ENCODE measurements at regions not wholly inside any gene's neighbourhood (a gene's known extent, or its start where the extent isn't known, plus 50 kb on each side); places are given as distances from the start of the nearest gene placed in this dataset.

GRCh38 chr13:91017669-91018053, 329.8 kb upstream of the MIR17HG start:
- Mint-ChIP-seq H3K27me3 (ENCODE audit: insufficient read depth, low read depth, poor library complexity) (peaks cover 1% of the 10 kb centered on the region), H3K27ac (peak overlapping the region; percentile 65; the same call in 1 of the 2 replicates), H3K4me1 (peaks cover under 1% of the 10 kb centered on the region; the same call in 1 of the 3 replicates), H3K36me3 (ENCODE audit: low read depth) (no peaks in the 10 kb centered on the region), H3K9me3 (no peaks in the 10 kb centered on the region), H3K4me3 (no peak overlapping the region)
- no peak overlapping the region for H3K27ac ChIP-seq (ENCODE audit: low read depth)
- no peak overlapping the region for H3K4me2 ChIP-seq
- TF ChIP-seq JUNB (IDR thresholded peaks at IDR 0.05; ENCODE audit: unreplicated experiment) (no peak), ZNF114 (CRISPR knock-in tag; IDR thresholded peaks at IDR 0.05) (no peak), NANOG (IDR thresholded peaks at IDR 0.05; ENCODE audit: borderline replicate concordance) (no peak), ETS1 (IDR thresholded peaks at IDR 0.05) (no peak), CREB1 (CRISPR knock-in tag; IDR thresholded peaks at IDR 0.05; ENCODE audit: low read depth) (no peak)
- TF ChIP-seq, protein P1, sequence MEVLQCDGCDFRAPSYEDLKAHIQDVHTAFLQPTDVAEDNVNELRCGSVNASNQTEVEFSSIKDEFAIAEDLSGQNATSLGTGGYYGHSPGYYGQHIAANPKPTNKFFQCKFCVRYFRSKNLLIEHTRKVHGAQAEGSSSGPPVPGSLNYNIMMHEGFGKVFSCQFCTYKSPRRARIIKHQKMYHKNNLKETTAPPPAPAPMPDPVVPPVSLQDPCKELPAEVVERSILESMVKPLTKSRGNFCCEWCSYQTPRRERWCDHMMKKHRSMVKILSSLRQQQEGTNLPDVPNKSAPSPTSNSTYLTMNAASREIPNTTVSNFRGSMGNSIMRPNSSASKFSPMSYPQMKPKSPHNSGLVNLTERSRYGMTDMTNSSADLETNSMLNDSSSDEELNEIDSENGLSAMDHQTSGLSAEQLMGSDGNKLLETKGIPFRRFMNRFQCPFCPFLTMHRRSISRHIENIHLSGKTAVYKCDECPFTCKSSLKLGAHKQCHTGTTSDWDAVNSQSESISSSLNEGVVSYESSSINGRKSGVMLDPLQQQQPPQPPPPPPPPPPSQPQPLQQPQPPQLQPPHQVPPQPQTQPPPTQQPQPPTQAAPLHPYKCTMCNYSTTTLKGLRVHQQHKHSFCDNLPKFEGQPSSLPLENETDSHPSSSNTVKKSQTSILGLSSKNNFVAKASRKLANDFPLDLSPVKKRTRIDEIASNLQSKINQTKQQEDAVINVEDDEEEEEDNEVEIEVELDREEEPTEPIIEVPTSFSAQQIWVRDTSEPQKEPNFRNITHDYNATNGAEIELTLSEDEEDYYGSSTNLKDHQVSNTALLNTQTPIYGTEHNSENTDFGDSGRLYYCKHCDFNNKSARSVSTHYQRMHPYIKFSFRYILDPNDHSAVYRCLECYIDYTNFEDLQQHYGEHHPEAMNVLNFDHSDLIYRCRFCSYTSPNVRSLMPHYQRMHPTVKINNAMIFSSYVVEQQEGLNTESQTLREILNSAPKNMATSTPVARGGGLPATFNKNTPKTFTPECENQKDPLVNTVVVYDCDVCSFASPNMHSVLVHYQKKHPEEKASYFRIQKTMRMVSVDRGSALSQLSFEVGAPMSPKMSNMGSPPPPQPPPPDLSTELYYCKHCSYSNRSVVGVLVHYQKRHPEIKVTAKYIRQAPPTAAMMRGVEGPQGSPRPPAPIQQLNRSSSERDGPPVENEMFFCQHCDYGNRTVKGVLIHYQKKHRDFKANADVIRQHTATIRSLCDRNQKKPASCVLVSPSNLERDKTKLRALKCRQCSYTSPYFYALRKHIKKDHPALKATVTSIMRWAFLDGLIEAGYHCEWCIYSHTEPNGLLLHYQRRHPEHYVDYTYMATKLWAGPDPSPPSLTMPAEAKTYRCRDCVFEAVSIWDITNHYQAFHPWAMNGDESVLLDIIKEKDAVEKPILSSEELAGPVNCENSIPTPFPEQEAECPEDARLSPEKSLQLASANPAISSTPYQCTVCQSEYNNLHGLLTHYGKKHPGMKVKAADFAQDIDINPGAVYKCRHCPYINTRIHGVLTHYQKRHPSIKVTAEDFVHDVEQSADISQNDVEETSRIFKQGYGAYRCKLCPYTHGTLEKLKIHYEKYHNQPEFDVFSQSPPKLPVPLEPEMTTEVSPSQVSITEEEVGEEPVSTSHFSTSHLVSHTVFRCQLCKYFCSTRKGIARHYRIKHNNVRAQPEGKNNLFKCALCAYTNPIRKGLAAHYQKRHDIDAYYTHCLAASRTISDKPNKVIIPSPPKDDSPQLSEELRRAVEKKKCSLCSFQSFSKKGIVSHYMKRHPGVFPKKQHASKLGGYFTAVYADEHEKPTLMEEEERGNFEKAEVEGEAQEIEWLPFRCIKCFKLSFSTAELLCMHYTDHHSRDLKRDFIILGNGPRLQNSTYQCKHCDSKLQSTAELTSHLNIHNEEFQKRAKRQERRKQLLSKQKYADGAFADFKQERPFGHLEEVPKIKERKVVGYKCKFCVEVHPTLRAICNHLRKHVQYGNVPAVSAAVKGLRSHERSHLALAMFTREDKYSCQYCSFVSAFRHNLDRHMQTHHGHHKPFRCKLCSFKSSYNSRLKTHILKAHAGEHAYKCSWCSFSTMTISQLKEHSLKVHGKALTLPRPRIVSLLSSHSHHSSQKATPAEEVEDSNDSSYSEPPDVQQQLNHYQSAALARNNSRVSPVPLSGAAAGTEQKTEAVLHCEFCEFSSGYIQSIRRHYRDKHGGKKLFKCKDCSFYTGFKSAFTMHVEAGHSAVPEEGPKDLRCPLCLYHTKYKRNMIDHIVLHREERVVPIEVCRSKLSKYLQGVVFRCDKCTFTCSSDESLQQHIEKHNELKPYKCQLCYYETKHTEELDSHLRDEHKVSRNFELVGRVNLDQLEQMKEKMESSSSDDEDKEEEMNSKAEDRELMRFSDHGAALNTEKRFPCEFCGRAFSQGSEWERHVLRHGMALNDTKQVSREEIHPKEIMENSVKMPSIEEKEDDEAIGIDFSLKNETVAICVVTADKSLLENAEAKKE (CRISPR knock-in tag; IDR thresholded peaks at IDR 0.05): no peak
- TF ChIP-seq, protein P2, sequence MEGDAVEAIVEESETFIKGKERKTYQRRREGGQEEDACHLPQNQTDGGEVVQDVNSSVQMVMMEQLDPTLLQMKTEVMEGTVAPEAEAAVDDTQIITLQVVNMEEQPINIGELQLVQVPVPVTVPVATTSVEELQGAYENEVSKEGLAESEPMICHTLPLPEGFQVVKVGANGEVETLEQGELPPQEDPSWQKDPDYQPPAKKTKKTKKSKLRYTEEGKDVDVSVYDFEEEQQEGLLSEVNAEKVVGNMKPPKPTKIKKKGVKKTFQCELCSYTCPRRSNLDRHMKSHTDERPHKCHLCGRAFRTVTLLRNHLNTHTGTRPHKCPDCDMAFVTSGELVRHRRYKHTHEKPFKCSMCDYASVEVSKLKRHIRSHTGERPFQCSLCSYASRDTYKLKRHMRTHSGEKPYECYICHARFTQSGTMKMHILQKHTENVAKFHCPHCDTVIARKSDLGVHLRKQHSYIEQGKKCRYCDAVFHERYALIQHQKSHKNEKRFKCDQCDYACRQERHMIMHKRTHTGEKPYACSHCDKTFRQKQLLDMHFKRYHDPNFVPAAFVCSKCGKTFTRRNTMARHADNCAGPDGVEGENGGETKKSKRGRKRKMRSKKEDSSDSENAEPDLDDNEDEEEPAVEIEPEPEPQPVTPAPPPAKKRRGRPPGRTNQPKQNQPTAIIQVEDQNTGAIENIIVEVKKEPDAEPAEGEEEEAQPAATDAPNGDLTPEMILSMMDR (conservative IDR thresholded peaks at IDR 0.05; ENCODE audit: low read depth in 2 of 2): no peak
- no peaks in the 10 kb centered on the region for H3K27me3 ChIP-seq (ENCODE audit: insufficient read depth)
- no peaks in the 10 kb centered on the region for H3K79me2 ChIP-seq (replicated peaks; ENCODE audit: insufficient read depth)
- H3F3A ChIP-seq (replicated peaks; ENCODE audit: low read depth): no peaks in the 10 kb centered on the region
- no peaks in the 10 kb centered on the region for H4K20me1 ChIP-seq (replicated peaks; ENCODE audit: insufficient read depth)
- no peaks in the 10 kb centered on the region for H3K9me2 ChIP-seq (ENCODE audit: insufficient read depth)
- no peaks in the 10 kb centered on the region for H3K4me1 ChIP-seq (ENCODE audit: insufficient read depth)
- DNase-seq (ENCODE audit: low spot score) (peak; percentile 37), ATAC-seq (peak; percentile 45)
- H3K4me3 ChIP-seq: no peak overlapping the region
- 0 out of 2 replicates have a peak overlapping the region, but pooled peaks have one; percentile 4 for H2AFZ ChIP-seq
- H3K36me3 ChIP-seq (ENCODE audit: insufficient read depth): no peaks in the 10 kb centered on the region

Measured in GM23338 (cell line).